ENCODE measurements at regions not wholly inside any gene's neighbourhood (a gene's known extent, or its start where the extent isn't known, plus 50 kb on each side); places are given as distances from the start of the nearest gene placed in this dataset.

GRCh38 chr3:140627756-140628155, 50.1 kb upstream of the TRIM42 start:
- TF ChIP-seq EZH2 (IDR thresholded peaks at IDR 0.05; ENCODE audit: low read depth) (no peak), CTCF (conservative IDR thresholded peaks at IDR 0.05) (no peak)
- no peak overlapping the region for H3K27ac ChIP-seq
- peaks cover 30% of the 10 kb centered on the region for H3K4me1 ChIP-seq (replicated peaks; ENCODE audit: insufficient read depth)
- intact Hi-C loops (cut with micrococcal nuclease; ENCODE audit: unreplicated experiment) = loop anchor here (2.0 kb wide), 1 partner anchor 187 kb away; no protein-coding TSS in a partner anchor
- H3K9me3 ChIP-seq (ENCODE audit: insufficient read depth, low read depth) = no peaks in the 10 kb centered on the region; the same call in 1 of the 2 replicates
- no peaks in the 10 kb centered on the region for H4K20me1 ChIP-seq (ENCODE audit: insufficient read depth)
- H3K4me2 ChIP-seq = no peak overlapping the region
- no peaks in the 10 kb centered on the region for H3K36me3 ChIP-seq (ENCODE audit: low read depth)
- no peak overlapping the region for H2AFZ ChIP-seq
- H3K27me3 ChIP-seq (ENCODE audit: insufficient read depth, low read depth) = no peaks in the 10 kb centered on the region
- H3K4me3 ChIP-seq = no peak overlapping the region
- no peaks in the 10 kb centered on the region for H3K9me2 ChIP-seq (ENCODE audit: insufficient read depth)
- peaks cover 16% of the 10 kb centered on the region for H3F3A ChIP-seq (ENCODE audit: insufficient read depth, low read depth)
- no TSS peak for BruUV-seq (replicated peaks)
- DNase-seq = no peak
- POLR2A ChIA-PET (ENCODE audit: unreplicated experiment) = no interaction called here
- H3K79me2 ChIP-seq (ENCODE audit: low read depth) = no peaks in the 10 kb centered on the region
- CTCF ChIA-PET = no interaction called here
